Islet precursor cell (in vitro differentiated cells): ENCODE measurements at regions not wholly inside any gene's neighbourhood (a gene's known extent, or its start where the extent isn't known, plus 50 kb on each side); places are given as distances from the start of the nearest gene placed in this dataset.

Experiments used
- DNase-seq: peaks from one replicate; pipeline ENCODE4 v3.0.0-alpha.2; 2018

DNA sequence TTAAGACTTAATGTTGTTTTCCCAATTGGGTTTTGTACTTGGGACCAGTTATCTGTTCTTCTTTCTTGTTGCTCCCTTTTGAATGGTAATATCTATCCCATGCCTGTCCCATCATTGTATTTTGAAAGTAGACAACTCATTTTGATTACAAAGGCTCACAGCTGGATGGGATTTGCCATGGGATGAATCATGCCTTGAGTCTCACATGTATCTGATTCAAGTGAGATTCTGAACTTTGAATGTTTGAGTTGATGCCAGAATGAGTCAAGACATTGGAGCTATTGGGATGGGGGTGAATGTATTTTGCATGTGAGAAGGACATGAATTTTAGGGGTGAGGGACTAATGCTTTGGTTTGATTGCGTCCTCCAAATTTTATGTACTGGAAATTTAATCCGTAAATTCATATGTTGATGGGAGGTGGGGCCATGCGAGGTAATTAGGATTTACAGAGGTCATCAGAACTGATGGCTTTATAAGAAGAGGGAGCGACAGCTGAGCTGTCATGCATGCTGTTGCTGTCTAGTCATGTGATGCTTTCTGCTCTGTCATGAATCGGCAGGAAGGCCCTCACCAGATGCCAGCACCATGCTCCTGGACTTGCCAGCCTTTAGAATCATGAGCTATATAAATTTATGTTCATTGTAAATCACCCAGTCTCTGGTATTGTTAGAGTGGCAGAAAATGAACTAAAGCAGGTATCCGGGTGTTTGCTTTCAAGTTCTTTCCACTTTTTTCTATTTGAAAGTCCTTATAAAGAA, 741.3 kb upstream of the RAB6C start:
- DNase-seq, result no peak

DNA sequence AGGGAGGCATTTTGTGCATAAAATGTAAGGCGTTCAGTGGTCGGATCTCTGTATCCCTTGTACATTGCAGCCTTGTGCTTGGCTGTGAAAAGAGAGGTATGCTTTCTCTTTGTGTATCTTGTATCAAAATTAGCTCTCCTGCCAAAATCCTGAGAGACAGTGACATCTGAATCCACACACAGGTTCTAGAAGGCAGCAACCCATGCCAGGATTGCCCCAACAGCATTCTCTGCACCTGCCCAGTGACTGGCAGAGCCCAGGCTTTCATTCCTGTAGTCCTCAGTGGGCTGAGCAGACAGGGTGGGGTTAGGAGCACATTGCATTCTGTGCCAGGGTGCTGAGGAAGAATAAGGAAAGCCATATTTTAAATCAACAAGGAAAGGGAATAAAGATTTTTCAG, 740.3 kb upstream of the RAB6C start:
- DNase-seq, result no peak

DNA sequence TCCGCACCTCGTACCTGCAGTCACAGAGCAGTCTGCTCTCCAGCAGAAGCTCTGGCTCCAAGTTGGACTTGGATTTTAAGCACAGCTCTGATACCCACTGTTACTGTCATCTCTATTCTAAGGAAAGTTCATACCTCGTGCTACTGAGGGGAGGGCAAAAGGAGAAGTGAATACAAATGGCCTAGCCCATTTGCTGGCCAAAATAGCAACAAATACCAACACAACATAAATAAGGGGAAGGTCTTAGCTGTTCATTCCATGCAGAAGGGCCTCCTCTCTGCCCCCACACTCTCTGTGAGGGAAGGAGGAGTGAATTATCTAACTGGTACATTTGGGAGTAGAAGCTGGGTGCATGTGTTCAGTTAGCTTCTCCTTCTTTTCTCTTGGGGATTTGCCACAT, 739.4 kb upstream of the RAB6C start:
- DNase-seq, result no peak

DNA sequence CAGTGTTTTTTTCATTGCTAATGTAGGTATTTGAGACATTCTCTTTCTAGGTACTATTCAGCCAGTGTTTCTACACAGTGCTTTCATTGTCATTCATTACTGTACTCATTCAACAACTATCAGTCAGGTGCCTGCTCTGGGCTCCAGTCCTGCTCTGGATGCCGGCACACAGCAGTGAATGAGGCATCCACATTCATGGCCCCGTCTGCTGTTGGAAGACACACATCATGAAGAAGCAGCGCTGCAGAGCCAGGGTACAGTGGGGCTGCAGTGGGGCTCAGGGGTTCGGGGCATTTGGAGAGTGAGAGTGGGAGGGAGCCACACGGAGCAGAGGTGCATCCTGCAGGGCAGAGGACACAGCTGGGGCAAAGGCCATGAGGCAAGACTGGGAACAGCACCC, 737.2 kb upstream of the RAB6C start:
- no peak for DNase-seq

DNA sequence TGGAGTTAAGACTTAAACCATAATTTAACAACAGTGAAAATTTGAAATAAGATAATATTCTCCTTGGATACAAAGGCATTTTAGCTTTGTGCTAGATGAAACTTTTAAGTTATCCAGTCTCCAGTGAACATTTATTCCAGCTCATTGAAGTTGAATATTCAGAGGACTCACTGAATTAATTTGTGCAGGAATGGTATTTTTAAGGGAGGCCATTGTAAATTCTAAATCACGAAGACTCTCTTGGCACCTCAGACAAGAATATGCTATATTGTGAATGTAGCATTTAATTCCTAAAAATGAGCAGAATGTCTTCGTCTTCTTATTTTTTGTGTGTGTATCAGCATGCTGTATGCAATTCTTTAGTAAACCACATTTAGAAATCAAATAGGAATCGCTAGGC, 731.7 kb upstream of the RAB6C start:
- no peak for DNase-seq

DNA sequence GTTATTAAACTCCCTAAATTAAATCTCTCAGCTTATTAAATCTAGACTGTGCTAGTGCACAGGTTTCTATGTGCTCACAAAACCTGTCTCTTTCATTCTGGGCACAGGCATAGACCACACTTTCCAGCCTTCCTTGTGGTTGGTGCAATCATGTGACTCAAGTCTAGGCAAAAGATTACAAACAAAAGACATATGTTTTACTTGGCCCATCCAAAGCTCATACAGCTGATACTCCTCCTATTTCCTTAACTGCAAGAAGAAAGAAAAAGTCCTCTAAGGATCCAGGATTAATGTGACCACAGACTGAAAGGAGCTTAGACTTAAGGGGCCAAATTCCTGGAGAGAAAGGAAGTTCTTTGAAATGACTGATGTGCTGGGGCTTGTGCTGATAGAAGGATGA, 731.3 kb upstream of the RAB6C start:
- no peak for DNase-seq

DNA sequence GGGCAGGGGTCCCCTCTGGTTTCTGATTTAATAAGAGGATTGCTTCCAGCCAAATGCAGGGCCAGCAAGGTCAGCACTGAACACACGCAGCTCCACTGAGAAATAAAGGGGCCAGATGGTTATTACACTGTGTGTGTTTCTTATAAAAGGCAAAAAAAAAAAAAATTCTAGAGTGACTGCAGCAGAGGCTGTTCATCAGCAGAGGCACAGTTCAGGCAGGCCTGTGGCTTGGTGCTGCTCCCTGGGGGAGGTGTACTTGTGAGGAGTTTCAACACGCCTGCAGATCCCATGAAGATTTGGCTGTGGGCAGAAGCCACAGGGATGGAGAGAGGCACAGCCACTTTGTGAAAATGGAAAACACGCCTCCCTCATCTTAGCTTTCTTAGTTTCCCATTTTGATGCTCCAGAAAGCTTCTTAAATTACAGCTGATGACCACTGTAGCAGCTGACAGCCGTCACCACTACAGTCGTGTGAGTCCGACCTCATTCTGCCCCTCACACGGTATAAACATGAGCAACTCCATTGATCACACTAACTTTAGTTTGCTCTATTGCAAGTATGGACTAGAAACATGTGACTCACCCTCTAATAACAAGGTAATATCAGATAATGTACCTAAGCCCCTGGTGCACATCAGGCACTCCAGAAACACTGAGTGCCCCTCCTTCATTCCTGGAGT, 726.5 kb upstream of the RAB6C start:
- DNase-seq, result no peak

DNA sequence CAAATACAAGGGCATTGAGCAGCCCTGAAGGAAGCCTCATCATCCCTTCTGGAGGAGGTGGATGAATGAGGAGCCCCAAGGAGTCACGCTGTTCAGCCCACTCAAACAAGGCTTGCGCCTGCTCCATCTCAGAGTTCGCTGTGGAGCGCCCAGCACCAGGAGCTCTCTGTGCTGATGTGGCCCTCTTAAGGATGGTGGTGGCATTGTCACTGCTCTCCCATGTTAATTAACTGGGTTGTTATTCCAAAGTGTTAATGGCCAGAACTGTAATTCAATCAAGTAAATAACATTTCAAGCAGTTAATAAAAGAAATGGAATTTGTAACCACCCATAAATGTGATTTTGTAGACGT, 726.0 kb upstream of the RAB6C start:
- DNase-seq, result no peak

DNA sequence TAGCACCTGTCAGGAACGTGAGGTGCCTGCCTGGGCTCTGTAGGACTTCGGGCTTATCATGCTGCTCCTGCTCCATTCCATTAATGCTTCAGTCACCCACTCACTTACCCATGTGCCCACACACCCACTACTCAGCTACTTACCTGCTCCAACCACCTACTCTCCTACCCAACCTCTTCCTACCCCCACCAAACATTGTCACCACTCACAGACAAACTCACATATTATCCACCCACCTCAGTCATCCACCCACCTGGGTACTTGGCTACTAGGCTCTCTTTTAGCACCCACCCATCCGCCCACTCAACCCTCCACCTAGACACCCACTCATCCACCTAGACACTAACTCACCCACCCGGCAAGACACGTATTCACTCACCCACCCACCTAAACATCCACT, 724.7 kb upstream of the RAB6C start:
- DNase-seq, result no peak

DNA sequence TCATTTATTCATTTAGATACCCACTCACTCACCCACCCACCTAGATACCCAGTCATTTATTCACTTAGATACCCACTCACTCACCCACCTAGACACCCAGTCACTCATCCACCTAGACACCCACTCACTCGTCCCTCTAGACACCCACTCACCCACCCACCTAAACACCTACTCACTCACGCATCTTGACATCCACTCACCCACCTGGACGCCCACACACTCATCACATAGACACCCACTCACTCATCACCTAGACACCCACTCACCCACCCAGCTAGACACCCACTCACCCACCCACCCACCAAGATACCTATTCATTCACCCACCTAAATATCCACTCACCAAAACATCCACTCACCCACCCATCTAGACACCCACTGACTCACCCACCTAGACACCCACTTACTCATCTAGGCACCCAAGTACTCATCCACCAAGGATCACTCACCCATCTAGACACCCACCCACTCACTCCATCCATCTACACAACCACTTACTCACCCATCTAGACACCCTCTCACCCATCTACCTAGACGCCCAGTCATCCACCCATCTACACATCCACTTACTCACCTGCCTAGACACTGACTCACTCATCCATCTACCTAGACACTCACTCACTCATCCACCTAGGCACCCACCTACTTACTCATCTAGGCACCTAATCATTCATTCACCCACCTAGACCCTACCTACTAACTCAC, 723.7 kb upstream of the RAB6C start:
- DNase-seq, result no peak

DNA sequence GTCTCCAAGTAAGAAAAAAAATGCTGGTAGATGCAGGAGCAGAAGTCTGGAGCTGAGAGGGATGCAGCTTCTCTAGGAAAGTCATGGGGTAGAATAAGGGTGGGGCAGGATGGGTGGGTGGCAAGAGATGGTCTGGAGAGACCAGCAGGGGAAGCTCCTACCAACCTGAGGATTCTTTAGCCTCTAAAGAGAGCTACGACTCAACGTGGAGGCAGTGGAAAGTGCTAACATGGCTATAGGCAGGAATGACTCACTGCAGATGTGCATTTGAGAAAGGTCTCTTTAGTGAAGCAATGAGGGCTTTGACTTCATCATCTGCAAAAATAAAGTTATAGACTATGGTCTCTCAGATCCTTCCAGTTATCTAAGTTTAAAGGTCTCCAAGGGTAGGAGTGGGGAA, 722.8 kb upstream of the RAB6C start:
- no peak for DNase-seq

DNA sequence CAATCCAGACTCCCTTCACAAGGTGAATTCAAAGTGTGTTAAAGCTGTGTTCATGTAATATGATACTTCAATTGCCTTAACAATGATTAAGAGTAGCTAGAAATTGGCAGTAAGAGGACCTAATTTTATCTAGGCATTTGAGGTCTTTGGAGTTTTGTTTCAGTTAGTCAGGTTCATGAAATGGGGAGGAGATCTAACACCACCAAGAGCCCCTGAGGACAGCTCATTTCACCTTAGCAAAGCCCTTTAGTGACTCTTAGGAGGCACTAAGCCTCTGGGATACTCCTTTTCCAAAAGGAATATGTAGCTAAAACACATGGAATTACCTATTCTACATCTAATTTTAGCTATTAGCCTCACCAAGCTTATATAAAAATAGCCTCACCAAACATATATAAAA, 716.5 kb upstream of the RAB6C start:
- DNase-seq, result no peak

DNA sequence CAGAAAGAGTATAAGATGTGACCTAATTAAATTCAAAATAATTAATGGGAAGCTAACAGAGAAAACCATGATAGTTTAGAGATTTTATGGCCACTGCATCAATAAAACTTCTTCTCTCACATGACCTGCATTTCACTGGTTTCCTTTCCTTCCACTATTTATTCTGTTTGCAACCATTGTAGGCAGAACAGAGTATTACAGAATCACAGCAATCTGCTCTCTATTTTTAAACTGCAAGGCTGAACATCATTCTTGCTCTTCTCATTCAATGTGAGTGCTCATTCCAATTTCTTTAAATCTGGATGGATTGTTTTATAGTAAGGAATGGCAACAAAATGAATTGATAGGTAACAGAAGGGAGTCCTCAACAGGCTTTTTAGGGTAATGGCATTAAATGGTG, 715.5 kb upstream of the RAB6C start:
- DNase-seq, result no peak

DNA sequence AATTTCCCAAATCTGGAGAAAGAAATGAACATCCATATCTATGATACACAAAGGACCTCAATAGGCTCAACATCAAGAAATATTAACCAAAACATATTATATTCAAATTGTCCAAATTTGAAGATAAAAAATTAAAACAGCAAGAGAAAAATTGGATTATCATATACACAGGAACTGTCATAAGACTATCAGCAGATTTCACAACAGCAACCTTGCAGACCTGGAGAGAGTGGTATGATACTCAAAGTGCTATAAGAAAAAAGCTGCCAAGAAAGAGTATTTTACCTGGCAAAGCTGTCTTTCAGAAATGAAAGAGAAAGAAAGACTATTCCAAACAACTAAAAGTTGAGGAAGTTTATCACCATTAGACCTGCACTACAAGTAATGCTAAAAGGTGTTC, 711.9 kb upstream of the RAB6C start:
- no peak for DNase-seq

DNA sequence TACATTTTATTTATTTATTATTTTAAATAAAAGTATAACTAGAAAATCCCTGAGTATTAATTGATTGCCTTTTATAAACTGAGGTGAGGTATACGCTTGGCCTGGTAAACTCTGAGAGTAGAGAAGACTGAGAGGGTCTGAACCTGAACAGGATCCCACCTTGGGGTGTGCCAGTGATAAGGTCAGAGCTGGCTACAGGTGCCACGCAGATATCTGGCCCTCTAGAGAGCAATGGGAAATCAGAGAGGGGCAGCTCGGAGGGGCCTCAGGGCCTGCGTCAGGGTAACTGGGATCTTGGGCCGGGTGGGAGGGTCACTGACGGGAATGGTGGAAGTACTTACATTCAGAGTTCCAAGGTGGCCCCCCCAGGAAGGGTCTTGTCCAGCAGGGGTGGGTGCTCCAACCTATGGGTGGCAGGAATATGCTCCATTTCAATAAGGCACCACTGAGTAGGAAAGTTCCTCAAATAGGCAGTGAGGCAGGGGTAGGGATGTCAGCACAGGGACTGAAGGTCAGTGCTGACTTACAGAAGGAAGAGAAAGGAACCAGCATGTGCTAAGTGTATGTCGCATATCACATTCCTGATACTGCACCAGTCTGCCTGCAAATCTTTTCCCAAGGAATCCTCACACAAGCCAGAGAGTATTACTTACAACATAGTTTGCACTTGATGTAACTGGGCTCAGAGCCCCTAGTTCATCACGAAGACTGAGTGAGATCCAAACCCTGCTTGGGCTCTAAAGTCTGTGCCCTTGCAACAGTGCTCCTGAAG, 706.0 kb upstream of the RAB6C start:
- DNase-seq, result no peak

DNA sequence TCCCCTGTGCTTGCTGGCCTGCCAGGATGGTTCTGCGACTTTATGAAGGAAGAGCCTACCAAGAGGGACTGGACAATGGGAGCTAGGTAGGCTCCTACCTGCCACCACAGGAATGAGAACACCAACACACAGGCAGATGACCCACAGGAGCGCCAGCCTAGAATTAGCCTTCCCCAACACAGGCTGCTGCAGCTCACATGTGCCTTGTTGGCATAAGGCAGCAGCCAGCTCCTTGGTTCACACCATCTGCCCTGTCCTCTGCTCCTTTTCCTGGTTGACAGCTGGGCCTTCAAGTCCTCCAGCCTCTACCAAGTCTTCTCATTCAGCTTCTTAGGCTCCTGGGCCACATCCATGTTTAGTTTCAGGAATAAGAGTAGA, 705.4 kb upstream of the RAB6C start:
- no peak for DNase-seq

DNA sequence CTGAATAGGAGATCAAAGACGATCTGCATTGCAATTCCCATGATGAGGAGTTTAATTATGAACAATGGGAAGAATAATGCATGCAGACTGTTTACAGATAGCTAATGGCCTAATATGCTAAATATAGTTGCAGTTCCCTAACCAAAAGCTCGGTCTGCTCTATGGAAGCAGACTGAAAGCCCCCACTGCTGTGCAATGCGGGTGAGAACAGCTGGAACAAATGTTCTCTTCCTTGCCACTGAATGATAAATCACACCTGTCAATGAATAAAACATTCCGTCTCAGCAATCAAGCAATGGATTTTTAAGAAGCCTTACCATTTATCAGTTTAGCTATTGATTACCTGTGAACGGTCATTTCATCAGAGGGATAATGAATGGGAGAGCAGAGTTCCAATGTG, 704.5 kb upstream of the RAB6C start:
- DNase-seq, result no peak

DNA sequence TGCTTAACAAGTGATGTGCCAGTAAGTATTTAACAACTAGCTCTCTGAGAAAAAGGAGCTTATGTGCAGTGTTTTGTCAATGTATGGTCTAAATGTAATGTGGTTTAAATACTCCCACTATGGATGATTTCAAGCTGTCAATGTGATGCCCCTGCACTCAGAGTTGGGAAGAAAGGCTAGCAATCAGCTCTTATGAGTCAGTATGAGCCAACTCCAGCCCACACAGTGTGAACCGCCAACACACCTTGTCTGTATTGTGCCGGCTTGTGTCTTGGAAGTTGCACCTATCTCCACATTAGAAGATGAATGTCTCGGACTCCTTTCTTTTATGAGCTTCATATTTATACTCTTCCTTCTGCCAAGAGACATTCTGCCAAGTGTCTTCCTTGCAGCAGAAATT, 703.8 kb upstream of the RAB6C start:
- DNase-seq, result no peak

DNA sequence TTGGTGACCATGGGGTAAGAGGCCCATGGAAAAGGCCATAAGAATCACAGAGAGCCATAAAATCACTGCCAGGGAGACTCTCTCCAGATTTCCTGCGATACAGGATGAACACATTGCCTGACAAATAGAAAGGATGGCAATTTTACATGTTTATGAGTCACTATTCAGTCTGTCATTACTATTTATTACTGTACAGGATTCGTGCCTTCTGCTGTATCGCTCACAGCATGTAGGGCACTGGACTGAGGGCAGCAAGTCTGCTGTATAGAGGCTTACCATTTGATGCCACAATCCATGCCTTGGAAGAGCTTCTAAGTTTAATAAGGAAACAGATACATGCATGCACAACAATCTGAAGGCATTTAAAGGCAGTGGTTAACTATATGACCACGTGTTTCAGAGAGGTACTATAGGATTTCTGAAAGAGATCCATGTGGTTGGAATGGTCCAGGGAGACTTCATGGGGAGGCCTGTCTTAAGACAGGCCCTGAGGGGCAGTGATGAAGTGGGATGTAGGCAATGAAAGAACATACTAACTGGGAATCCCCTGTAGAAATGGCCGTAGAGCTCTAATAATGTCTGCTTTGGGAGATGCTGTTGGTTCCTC, 702.4 kb upstream of the RAB6C start:
- no peak for DNase-seq

DNA sequence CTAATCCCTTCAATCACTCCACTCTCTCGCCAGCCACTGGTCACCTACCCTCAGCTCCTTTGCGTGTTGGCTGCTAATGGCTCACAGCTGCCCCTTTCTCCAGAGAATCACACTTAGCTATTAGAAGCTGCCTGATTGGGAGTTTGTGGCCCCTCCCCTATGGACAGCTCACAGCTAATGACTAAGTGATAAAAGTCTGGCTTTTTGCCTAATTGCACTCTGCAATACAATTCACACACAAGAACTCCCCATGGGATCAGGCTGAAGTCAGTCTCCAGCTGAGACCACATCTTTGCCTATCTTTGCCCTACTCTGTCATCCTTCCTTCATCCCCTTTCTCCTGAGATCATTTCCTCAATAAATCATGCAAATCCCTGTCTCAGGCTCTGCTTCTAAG, 701.9 kb upstream of the RAB6C start:
- DNase-seq, result no peak

DNA sequence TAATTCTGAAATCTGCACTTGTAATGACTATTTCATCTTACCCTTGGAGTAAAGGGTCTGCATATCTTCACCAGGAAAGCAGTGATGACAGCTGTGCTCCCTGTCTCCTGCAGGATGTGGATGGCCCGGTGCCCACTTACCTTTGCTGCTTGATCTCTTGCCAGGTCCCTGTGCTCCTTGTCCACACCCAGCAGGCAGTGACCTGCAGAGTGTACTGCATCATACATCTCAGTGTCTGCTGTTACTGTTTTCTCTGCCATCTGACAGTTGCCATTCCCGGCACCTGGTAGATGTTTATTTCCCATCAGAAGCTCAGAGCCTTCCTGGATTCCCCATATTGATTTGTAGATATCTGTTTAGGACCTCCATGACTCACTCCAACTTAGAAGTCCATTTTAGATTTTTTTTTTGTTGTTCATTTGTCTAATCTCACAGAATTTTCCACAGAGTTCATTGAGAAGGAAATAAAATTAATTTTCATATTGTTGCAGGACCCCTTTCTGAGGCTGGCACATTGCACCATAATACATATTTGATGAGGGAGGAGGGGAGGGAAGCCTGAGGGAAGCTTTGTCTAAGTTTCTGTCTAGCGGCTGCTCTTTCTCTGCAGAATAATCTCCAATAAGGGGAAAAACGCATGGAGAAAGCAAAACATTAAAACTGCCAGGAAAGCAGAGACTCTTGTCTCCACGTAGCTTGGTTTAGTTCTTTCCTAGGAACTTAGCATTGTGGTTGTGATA, 697.5 kb upstream of the RAB6C start:
- DNase-seq, result no peak

DNA sequence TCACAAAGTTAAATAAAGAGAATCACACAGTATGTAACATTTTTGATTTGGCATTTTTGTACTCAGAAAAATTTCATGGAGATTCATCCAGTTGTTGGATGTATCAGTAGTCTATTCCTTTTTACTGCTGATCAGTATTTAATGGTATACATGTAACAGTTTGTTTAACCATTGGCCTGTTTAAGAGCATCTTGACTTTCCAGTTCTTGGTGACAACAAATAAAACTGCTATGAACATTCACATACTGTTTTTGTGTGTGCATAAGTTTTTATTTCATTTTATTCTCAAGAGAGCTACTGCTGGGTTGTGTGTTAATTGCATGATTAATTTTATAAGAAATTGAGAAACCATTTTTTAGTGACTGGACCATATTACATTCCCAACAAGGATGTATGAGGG, 694.5 kb upstream of the RAB6C start:
- DNase-seq, result no peak

DNA sequence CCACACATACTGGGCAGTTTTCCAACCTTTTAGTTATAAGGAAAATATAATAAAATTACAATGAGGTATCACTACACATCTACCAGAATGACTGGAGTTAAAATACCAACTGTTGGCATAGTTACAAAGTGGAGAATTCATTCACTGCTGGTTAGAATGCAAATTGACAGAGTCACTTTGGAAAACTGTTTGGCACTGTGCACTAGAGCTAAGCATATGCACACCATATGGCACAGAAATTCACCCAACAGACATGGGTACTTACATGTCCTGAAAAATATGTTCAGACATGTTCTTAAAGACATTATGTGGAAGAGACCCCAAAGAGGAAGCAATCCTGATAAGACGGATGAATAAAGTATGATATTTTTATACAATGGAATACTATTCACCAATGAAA, 686.1 kb upstream of the RAB6C start:
- DNase-seq, result no peak
